KMS-11 (cell line): ENCODE measurements at regions not wholly inside any gene's neighbourhood (a gene's known extent, or its start where the extent isn't known, plus 50 kb on each side); places are given as distances from the start of the nearest gene placed in this dataset.

ENCODE experiments used
- H2AFZ ChIP-seq: fragments of 200-600 bp; sonication (generic); 2 replicates; pipeline ENCODE4 v1.6.1; 2016; ENCODE audit warnings: antibody characterized with exemption, mixed run types, low read depth
- H3K27ac ChIP-seq: fragments of 200-600 bp; sonication (generic); 2 replicates; pipeline ENCODE4 v1.6.1; 2016; ENCODE audit warnings: mild to moderate bottlenecking, mixed run types
- H3K27me3 ChIP-seq: fragments of 200-600 bp; sonication (generic); 2 replicates; pipeline ENCODE4 v1.6.1; 2017; ENCODE audit warnings: mild to moderate bottlenecking, low read depth, mixed run types, moderate library complexity; ENCODE audit not compliant: insufficient read depth
- H3K36me3 ChIP-seq: fragments of 200-600 bp; sonication (generic); 2 replicates; pipeline ENCODE4 v1.6.1; 2017; ENCODE audit warnings: mild to moderate bottlenecking, mixed run types; ENCODE audit not compliant: insufficient read depth
- H3K4me1 ChIP-seq: fragments of 200-600 bp; sonication (generic); 2 replicates; pipeline ENCODE4 v1.6.1; 2016; ENCODE audit warnings: mild to moderate bottlenecking, low read depth, mixed run types; ENCODE audit not compliant: poor library complexity, severe bottlenecking
- H3K4me2 ChIP-seq: fragments of 200-600 bp; sonication (generic); 2 replicates; pipeline ENCODE4 v1.7.0; 2016; ENCODE audit warnings: mild to moderate bottlenecking, mixed run types
- H3K4me3 ChIP-seq: fragments of 200-600 bp; sonication (generic); IDR thresholded peaks from 2 replicates; pipeline ENCODE4 v1.6.1; 2017; ENCODE audit warnings: low read depth, low read length, mixed read lengths; ENCODE audit not compliant: insufficient read depth
- H3K79me2 ChIP-seq: fragments of 200-600 bp; sonication (generic); 2 replicates; pipeline ENCODE4 v1.6.1; 2016; ENCODE audit warnings: low read depth, mixed run types; ENCODE audit not compliant: insufficient read depth
- H3K9ac ChIP-seq: fragments of 200-600 bp; sonication (generic); 2 replicates; pipeline ENCODE4 v1.6.1; 2016; ENCODE audit warnings: mild to moderate bottlenecking, mixed run types
- H4K20me1 ChIP-seq: fragments of 200-600 bp; sonication (generic); 2 replicates; pipeline ENCODE4 v1.6.1; 2016; ENCODE audit warnings: mild to moderate bottlenecking, mixed run types; ENCODE audit not compliant: insufficient read depth
- CTCF ChIP-seq: fragments of 200-600 bp; sonication (generic); conservative IDR thresholded peaks from 2 replicates; pipeline ENCODE4 v1.6.1; 2017; ENCODE audit warnings: low read depth, mild to moderate bottlenecking, antibody characterized with exemption, low read length, moderate library complexity, mixed read lengths

GRCh38 chr10:2099321-2099720 lies 362.0 kb upstream of the ADARB2 start:
- no peak overlapping the region for H3K4me2 ChIP-seq
- no peaks in the 10 kb centered on the region for H3K79me2 ChIP-seq
- no peaks in the 10 kb centered on the region for H3K36me3 ChIP-seq
- H4K20me1 ChIP-seq, result no peaks in the 10 kb centered on the region
- no peaks in the 10 kb centered on the region for H3K27me3 ChIP-seq
- H2AFZ ChIP-seq, result no peak overlapping the region
- no peak for TF ChIP-seq CTCF
- H3K4me1 ChIP-seq, result no peaks in the 10 kb centered on the region
- H3K4me3 ChIP-seq, result no peak overlapping the region
- H3K27ac ChIP-seq, result no peak overlapping the region
- no peak overlapping the region for H3K9ac ChIP-seq

GRCh38 chr10:2097937-2098336 lies 360.6 kb upstream of the ADARB2 start:
- no peak overlapping the region for H3K4me3 ChIP-seq
- H3K4me1 ChIP-seq, result no peaks in the 10 kb centered on the region
- no peak overlapping the region for H2AFZ ChIP-seq
- no peak overlapping the region for H3K4me2 ChIP-seq
- no peaks in the 10 kb centered on the region for H3K36me3 ChIP-seq
- TF ChIP-seq CTCF, result no peak
- H4K20me1 ChIP-seq, result no peaks in the 10 kb centered on the region
- no peaks in the 10 kb centered on the region for H3K79me2 ChIP-seq
- no peak overlapping the region for H3K27ac ChIP-seq
- no peak overlapping the region for H3K9ac ChIP-seq
- no peaks in the 10 kb centered on the region for H3K27me3 ChIP-seq

- Histone ChIP-seq H3K4me3 (no peak overlapping the region), H3K4me1 (no peaks in the 10 kb centered on the region), H3K79me2 (no peaks in the 10 kb centered on the region), H3K4me2 (no peak overlapping the region), H2AFZ (no peak overlapping the region), H3K27ac (no peak overlapping the region), H3K9ac (no peak overlapping the region), H3K27me3 (no peaks in the 10 kb centered on the region), H4K20me1 (no peaks in the 10 kb centered on the region), H3K36me3 (no peaks in the 10 kb centered on the region)
- TF ChIP-seq CTCF, result no peak
These were observed 356.8 kb upstream of the ADARB2 start for GRCh38 chr10:2094171-2094570.

GRCh38 chr10:2083591-2083990 lies 346.3 kb upstream of the ADARB2 start:
- no peaks in the 10 kb centered on the region for H4K20me1 ChIP-seq
- no peak overlapping the region for H3K4me2 ChIP-seq
- H3K36me3 ChIP-seq, result no peaks in the 10 kb centered on the region
- no peaks in the 10 kb centered on the region for H3K79me2 ChIP-seq
- no peaks in the 10 kb centered on the region for H3K27me3 ChIP-seq
- H3K4me1 ChIP-seq, result no peaks in the 10 kb centered on the region
- TF ChIP-seq CTCF, result no peak
- no peak overlapping the region for H3K27ac ChIP-seq
- no peak overlapping the region for H3K9ac ChIP-seq
- no peak overlapping the region for H2AFZ ChIP-seq
- H3K4me3 ChIP-seq, result no peak overlapping the region

GRCh38 chr10:2081501-2081900 lies 344.2 kb upstream of the ADARB2 start:
- Histone ChIP-seq H3K79me2 (no peaks in the 10 kb centered on the region), H4K20me1 (no peaks in the 10 kb centered on the region), H3K9ac (no peak overlapping the region), H2AFZ (no peak overlapping the region), H3K27ac (no peak overlapping the region), H3K27me3 (no peaks in the 10 kb centered on the region), H3K4me1 (no peaks in the 10 kb centered on the region), H3K36me3 (no peaks in the 10 kb centered on the region), H3K4me2 (no peak overlapping the region), H3K4me3 (no peak overlapping the region)
- no peak for TF ChIP-seq CTCF
